Esophagus muscularis mucosa (tissue), 4 donors: ENCODE measurements at regions not wholly inside any gene's neighbourhood (a gene's known extent, or its start where the extent isn't known, plus 50 kb on each side); places are given as distances from the start of the nearest gene placed in this dataset.

Experiments
- CTCF ChIP-seq, 3 experiments: fragments of 200-600 bp in 2 of 3; fragments of 450-650 bp in 1 of 3; sonication (generic) in 2 of 3; IDR thresholded peaks; one replicate each; pipeline ENCODE4 v1.5.1; 2017 to 2019; ENCODE audit warnings: antibody characterized with exemption in 3 of 3, mild to moderate bottlenecking in 2 of 3, moderate library complexity in 1 of 3
- EP300 ChIP-seq: sonication (generic); formaldehyde crosslinking; IDR thresholded peaks from one replicate; pipeline ENCODE4 v1.6.1; 2017; ENCODE audit warnings: antibody characterized with exemption
- POLR2A ChIP-seq: fragments of 450-650 bp; IDR thresholded peaks from one replicate; pipeline ENCODE4 v1.6.1; 2017; ENCODE audit warnings: antibody characterized with exemption, moderate library complexity, mild to moderate bottlenecking, low read depth
- POLR2AphosphoS5 ChIP-seq, 2 donors: sonication (generic); formaldehyde crosslinking; IDR thresholded peaks; one replicate each; pipeline ENCODE4 v1.6.1; 2017; ENCODE audit warnings: antibody characterized with exemption in 2 of 2

GRCh38 chr5:174532455-174533453, 191.6 kb upstream of the MSX2 start:
- TF ChIP-seq CTCF (IDR thresholded peaks at IDR 0.05) (no peak), POLR2AphosphoS5 (IDR thresholded peaks at IDR 0.05) (peak; percentile 25 to 47), EP300 (no peak), POLR2A (no peak)
